CD4-positive, alpha-beta T cell (primary cell): ENCODE measurements at regions not wholly inside any gene's neighbourhood (a gene's known extent, or its start where the extent isn't known, plus 50 kb on each side); places are given as distances from the start of the nearest gene placed in this dataset.

Experiments used
- ATAC-seq: fragments of 200-7000 bp; cut with Tn5 transposase; one replicate; pipeline ENCODE4 v1.10.0; 2022; ENCODE audit warnings: mild to moderate bottlenecking; ENCODE audit not compliant: poor library complexity
- CTCF ChIA-PET: fragments of 350-600 bp; sonication (Branson Sonifier 250); formaldehyde crosslinking; loops from one replicate; lab custom pipeline; 2021; ENCODE audit warnings: antibody characterized with exemption, inconsistent platforms; lab: Charles Lee
- POLR2A ChIA-PET: fragments of 350-600 bp; sonication (Branson Sonifier 250); formaldehyde crosslinking; loops from one replicate; lab custom pipeline; 2021; ENCODE audit warnings: antibody characterized with exemption, inconsistent platforms; lab: Charles Lee
- DNase-seq, 14 experiments: peaks; one replicate each; pipeline ENCODE4 v3.0.0-alpha.2; 2013 to 2020; ENCODE audit warnings: mixed read lengths in 2 of 14
- H3K27ac ChIP-seq, 2 donors: one replicate each; pipeline versions ENCODE4 v1.5.1 to v1.7.0; 2013; ENCODE audit warnings: low read length in 2 of 2, low read depth in 1 of 2, mild to moderate bottlenecking in 1 of 2
- H3K27me3 ChIP-seq, 2 experiments: 1 replicate in 1 of 2; 2 replicates in 1 of 2; pipeline versions ENCODE4 v1.6.1 to v1.7.0; 2013; ENCODE audit warnings: low read length in 2 of 2, control low read depth in 1 of 2, mild to moderate bottlenecking in 1 of 2, moderate library complexity in 1 of 2; ENCODE audit not compliant: insufficient read depth in 2 of 2, control insufficient read depth in 1 of 2
- H3K36me3 ChIP-seq: one replicate; pipeline ENCODE4 v1.6.1; 2013; ENCODE audit warnings: low read length, control low read depth; ENCODE audit not compliant: insufficient read depth
- H3K4me1 ChIP-seq: one replicate; pipeline ENCODE4 v1.6.1; 2013; ENCODE audit warnings: low read length, control low read depth; ENCODE audit not compliant: insufficient read depth
- H3K4me3 ChIP-seq: one replicate; pipeline ENCODE4 v1.5.1; 2013; ENCODE audit warnings: mild to moderate bottlenecking, low read length, moderate library complexity
- H3K9me3 ChIP-seq, 2 experiments: 1 replicate in 1 of 2; 2 replicates in 1 of 2; pipeline versions ENCODE4 v1.6.1 to v1.7.0; 2013; ENCODE audit warnings: low read length in 2 of 2, mild to moderate bottlenecking in 2 of 2, control low read depth in 1 of 2, moderate library complexity in 1 of 2; ENCODE audit not compliant: control insufficient read depth in 1 of 2, insufficient read depth in 1 of 2
- H3K27ac Mint-ChIP-seq: one replicate; pipeline ENCODE4 v1.8.0; 2020; ENCODE audit warnings: mixed read lengths
- H3K27me3 Mint-ChIP-seq: one replicate; pipeline ENCODE4 v1.8.0; 2021; ENCODE audit warnings: mixed read lengths
- H3K36me3 Mint-ChIP-seq: one replicate; pipeline ENCODE4 v1.8.0; 2021; ENCODE audit warnings: low read depth, mixed read lengths
- H3K4me1 Mint-ChIP-seq: one replicate; pipeline ENCODE4 v1.8.0; 2021; ENCODE audit warnings: low read depth, mixed read lengths
- H3K4me3 Mint-ChIP-seq: one replicate; pipeline ENCODE4 v1.8.0; 2020; ENCODE audit warnings: mild to moderate bottlenecking, mixed read lengths
- H3K9me3 Mint-ChIP-seq: one replicate; pipeline ENCODE4 v1.8.0; 2020; ENCODE audit warnings: mixed read lengths
- intact Hi-C, 2 experiments: fragments of 100-400 bp; cut with DNase I in 1 of 2; cut with micrococcal nuclease in 1 of 2; formaldehyde crosslinking; loops; one replicate each; pipeline versions ENCODE4 v1.15.1 to v1.9.0; 2023 to 2025; cut with DNase I, micrococcal nuclease
- TF ChIP-seq, protein P1 (sequence below): fragments of 200-600 bp; IDR thresholded peaks from one replicate; pipeline ENCODE4 v1.8.0; 2022; ENCODE audit warnings: antibody characterized with exemption, mild to moderate bottlenecking

DNA sequence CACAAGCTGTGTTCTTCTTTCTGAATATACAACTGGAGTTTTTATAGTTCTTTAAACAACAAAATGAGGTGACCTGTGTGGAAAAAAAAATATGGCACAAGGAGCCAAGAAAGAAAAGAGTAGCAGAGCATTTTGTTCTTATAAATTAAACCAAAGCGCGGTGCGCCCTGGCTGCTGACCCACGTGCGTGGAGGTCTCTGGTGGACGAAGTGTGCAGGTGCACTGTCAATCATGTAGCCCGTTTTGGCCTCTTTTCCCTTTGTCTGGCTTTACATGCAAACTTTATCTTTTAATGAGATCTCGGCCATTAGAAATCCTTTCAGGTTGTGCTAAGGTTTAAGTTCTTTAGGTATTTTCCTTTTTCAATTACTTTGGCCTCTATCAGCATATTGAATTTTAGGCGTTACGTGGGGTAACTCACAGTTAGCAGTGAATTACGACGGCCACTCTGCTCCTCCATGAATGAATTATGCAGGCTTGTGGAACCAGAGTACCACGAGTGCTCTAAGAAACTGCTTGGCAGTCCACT, 443.9 kb upstream of the SLC10A2 start:
- intact Hi-C loops = no loop called here
- no peaks in the 10 kb centered on the region for H3K36me3 ChIP-seq
- Mint-ChIP-seq H3K27me3 (no peaks in the 10 kb centered on the region), H3K36me3 (no peaks in the 10 kb centered on the region), H3K4me1 (no peaks in the 10 kb centered on the region), H3K9me3 (peaks cover 8% of the 10 kb centered on the region), H3K27ac (no peak overlapping the region), H3K4me3 (no peak overlapping the region)
- H3K27me3 ChIP-seq = no peaks in the 10 kb centered on the region
- H3K4me1 ChIP-seq = no peaks in the 10 kb centered on the region
- H3K4me3 ChIP-seq = no peak overlapping the region
- ChIA-PET POLR2A (no interaction called here), CTCF (no interaction called here)
- no peak overlapping the region for H3K27ac ChIP-seq
- DNase-seq (no peak), ATAC-seq (no peak)
- TF ChIP-seq, protein P1, sequence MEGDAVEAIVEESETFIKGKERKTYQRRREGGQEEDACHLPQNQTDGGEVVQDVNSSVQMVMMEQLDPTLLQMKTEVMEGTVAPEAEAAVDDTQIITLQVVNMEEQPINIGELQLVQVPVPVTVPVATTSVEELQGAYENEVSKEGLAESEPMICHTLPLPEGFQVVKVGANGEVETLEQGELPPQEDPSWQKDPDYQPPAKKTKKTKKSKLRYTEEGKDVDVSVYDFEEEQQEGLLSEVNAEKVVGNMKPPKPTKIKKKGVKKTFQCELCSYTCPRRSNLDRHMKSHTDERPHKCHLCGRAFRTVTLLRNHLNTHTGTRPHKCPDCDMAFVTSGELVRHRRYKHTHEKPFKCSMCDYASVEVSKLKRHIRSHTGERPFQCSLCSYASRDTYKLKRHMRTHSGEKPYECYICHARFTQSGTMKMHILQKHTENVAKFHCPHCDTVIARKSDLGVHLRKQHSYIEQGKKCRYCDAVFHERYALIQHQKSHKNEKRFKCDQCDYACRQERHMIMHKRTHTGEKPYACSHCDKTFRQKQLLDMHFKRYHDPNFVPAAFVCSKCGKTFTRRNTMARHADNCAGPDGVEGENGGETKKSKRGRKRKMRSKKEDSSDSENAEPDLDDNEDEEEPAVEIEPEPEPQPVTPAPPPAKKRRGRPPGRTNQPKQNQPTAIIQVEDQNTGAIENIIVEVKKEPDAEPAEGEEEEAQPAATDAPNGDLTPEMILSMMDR = no peak
- H3K9me3 ChIP-seq = peaks cover 0 to 12% of the 10 kb centered on the region in 2 experiments

DNA sequence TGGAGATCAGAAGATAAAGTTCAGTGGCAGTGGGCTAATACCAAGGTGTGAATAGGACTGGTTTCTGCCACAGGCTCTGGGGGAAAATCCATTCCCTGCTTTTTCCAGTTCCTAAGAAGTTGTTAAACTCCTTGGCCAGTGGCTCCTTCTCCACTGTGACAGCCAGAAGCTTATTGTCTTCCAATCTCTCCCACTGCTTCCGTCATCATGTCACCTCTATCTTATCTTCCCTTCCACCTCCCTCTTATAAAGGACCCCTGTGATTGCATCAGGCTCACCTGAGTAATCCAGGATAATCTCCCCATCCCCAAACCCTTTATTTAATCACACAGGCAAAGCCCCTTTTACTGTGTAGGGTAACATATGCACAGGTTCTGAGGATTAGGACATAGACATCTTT, 431.2 kb upstream of the SLC10A2 start:
- Mint-ChIP-seq H3K9me3 (peaks cover 2% of the 10 kb centered on the region), H3K36me3 (no peaks in the 10 kb centered on the region), H3K4me3 (no peak overlapping the region), H3K4me1 (no peaks in the 10 kb centered on the region), H3K27me3 (no peaks in the 10 kb centered on the region), H3K27ac (no peak overlapping the region)
- POLR2A ChIA-PET = no interaction called here
- Histone ChIP-seq H3K36me3 (no peaks in the 10 kb centered on the region), H3K4me1 (no peaks in the 10 kb centered on the region), H3K9me3 (no peaks in the 10 kb centered on the region), H3K27me3 (no peaks in the 10 kb centered on the region), H3K27ac (no peak overlapping the region), H3K4me3 (no peak overlapping the region)
- CTCF ChIA-PET = no interaction called here
- intact Hi-C loops = no loop called here
- ATAC-seq (no peak), DNase-seq (no peak)
- TF ChIP-seq, protein P1 = no peak

DNA sequence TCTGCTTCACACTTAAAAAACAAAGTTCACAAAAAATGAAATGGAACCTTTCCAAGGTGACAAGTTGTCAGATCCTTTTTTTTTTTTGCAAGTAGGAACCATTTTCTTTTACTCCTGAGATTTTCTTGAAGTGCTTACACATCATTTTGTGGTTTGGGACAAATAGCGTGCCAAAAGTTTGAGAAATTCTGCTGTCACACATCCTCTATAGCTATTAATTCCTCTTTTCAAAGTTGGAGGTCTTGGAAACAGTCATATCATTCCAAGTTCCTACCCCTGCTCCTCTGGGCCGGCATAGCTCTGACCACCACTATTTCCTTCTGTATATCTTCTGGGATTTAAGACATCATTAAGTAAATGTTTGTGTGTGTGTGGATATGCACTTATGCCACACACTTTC, 421.6 kb upstream of the SLC10A2 start:
- H3K27ac ChIP-seq = no peak overlapping the region
- ATAC-seq (no peak), DNase-seq (no peak)
- H3K4me1 ChIP-seq = no peaks in the 10 kb centered on the region
- H3K36me3 ChIP-seq = no peaks in the 10 kb centered on the region
- Mint-ChIP-seq H3K27me3 (no peaks in the 10 kb centered on the region), H3K36me3 (no peaks in the 10 kb centered on the region), H3K27ac (no peak overlapping the region), H3K4me1 (no peaks in the 10 kb centered on the region), H3K4me3 (no peak overlapping the region), H3K9me3 (peaks cover 2% of the 10 kb centered on the region)
- TF ChIP-seq, protein P1 = no peak
- intact Hi-C loops = no loop called here
- POLR2A ChIA-PET = no interaction called here
- H3K9me3 ChIP-seq = no peaks in the 10 kb centered on the region
- CTCF ChIA-PET = no interaction called here
- H3K4me3 ChIP-seq = no peak overlapping the region
- H3K27me3 ChIP-seq = no peaks in the 10 kb centered on the region
